ENCODE measurements at regions not wholly inside any gene's neighbourhood (a gene's known extent, or its start where the extent isn't known, plus 50 kb on each side); places are given as distances from the start of the nearest gene placed in this dataset.

DNA sequence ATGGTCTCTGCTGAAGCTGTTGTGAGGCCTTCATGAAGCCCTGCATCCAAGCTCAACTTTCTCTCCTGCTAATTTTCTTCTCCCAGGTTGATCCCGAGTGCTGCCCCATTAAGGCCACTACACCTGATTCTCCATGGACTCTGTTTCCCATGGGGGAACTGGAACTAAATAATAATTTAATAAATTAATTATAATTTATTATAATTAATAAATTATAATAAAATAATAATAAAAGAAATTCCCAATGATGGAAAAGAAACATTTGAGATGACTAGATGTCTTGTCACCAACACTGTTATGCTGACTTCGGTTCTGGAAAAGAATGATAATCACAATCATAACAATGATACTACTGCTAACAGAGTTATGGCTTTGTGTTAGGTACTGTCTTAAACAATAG is 211.2 kb upstream of the ZP4 start:
- TF ChIP-seq CTCF (conservative IDR thresholded peaks at IDR 0.05) (no peak), EZH2 (IDR thresholded peaks at IDR 0.05; ENCODE audit: low read depth) (no peak)
